ENCODE measurements at regions not wholly inside any gene's neighbourhood (a gene's known extent, or its start where the extent isn't known, plus 50 kb on each side); places are given as distances from the start of the nearest gene placed in this dataset.

GRCh38 chr13:111025310-111025709 lies 89.8 kb upstream of the ARHGEF7 start:
- Histone ChIP-seq H3K9me3 (ENCODE audit: control insufficient read depth in 1 of 2, low read length in 2 of 2) (peaks cover 6 to 22% of the 10 kb centered on the region in 2 donors), H3K27me3 (ENCODE audit: control insufficient read depth in 1 of 2, insufficient read depth in 2 of 2, low read length in 2 of 2) (no peaks in the 10 kb centered on the region), H3K27ac (ENCODE audit: low read depth, low read length) (no peak overlapping the region), H3K4me1 (ENCODE audit: control insufficient read depth in 1 of 2, insufficient read depth in 2 of 2, low read length in 2 of 2) (no peaks in the 10 kb centered on the region), H3K36me3 (ENCODE audit: control insufficient read depth in 1 of 2, insufficient read depth in 2 of 2, low read length in 2 of 2) (no peaks in the 10 kb centered on the region), H3K4me3 (ENCODE audit: low read depth in 1 of 2, low read length in 2 of 2) (no peak overlapping the region), H3K9ac (ENCODE audit: low read depth in 1 of 2, low read length in 2 of 2) (no peak overlapping the region)

- H3K9ac ChIP-seq (ENCODE audit: low read depth in 1 of 2, low read length in 2 of 2) = no peak overlapping the region
- peaks cover 11 to 25% of the 10 kb centered on the region in 2 donors for H3K9me3 ChIP-seq (ENCODE audit: control insufficient read depth in 1 of 2, low read length in 2 of 2)
- H3K4me1 ChIP-seq (ENCODE audit: control insufficient read depth in 1 of 2, insufficient read depth in 2 of 2, low read length in 2 of 2) = no peaks in the 10 kb centered on the region
- H3K27me3 ChIP-seq (ENCODE audit: control insufficient read depth in 1 of 2, insufficient read depth in 2 of 2, low read length in 2 of 2) = no peaks in the 10 kb centered on the region
- H3K27ac ChIP-seq (ENCODE audit: low read depth, low read length) = no peak overlapping the region
- H3K36me3 ChIP-seq (ENCODE audit: control insufficient read depth in 1 of 2, insufficient read depth in 2 of 2, low read length in 2 of 2) = no peaks in the 10 kb centered on the region
- no peak overlapping the region for H3K4me3 ChIP-seq (ENCODE audit: low read depth in 1 of 2, low read length in 2 of 2)
Observed at GRCh38 chr13:111022886-111023285, 92.2 kb upstream of the ARHGEF7 start.

- no peaks in the 10 kb centered on the region for H3K27me3 ChIP-seq (ENCODE audit: control insufficient read depth in 1 of 2, insufficient read depth in 2 of 2, low read length in 2 of 2)
- no peak overlapping the region for H3K27ac ChIP-seq (ENCODE audit: low read depth, low read length)
- H3K4me3 ChIP-seq (ENCODE audit: low read depth in 1 of 2, low read length in 2 of 2) = no peak overlapping the region
- peaks cover 11 to 25% of the 10 kb centered on the region in 2 donors for H3K9me3 ChIP-seq (ENCODE audit: control insufficient read depth in 1 of 2, low read length in 2 of 2)
- no peak overlapping the region for H3K9ac ChIP-seq (ENCODE audit: low read depth in 1 of 2, low read length in 2 of 2)
- no peaks in the 10 kb centered on the region for H3K4me1 ChIP-seq (ENCODE audit: control insufficient read depth in 1 of 2, insufficient read depth in 2 of 2, low read length in 2 of 2)
- H3K36me3 ChIP-seq (ENCODE audit: control insufficient read depth in 1 of 2, insufficient read depth in 2 of 2, low read length in 2 of 2) = no peaks in the 10 kb centered on the region
Observed at GRCh38 chr13:111022241-111022640, 92.9 kb upstream of the ARHGEF7 start.

- no peaks in the 10 kb centered on the region for H3K27me3 ChIP-seq (ENCODE audit: control insufficient read depth in 1 of 2, insufficient read depth in 2 of 2, low read length in 2 of 2)
- H3K9me3 ChIP-seq (ENCODE audit: control insufficient read depth in 1 of 2, low read length in 2 of 2) = peaks cover 11 to 25% of the 10 kb centered on the region in 2 donors
- H3K9ac ChIP-seq (ENCODE audit: low read depth in 1 of 2, low read length in 2 of 2) = no peak overlapping the region
- no peak overlapping the region for H3K4me3 ChIP-seq (ENCODE audit: low read depth in 1 of 2, low read length in 2 of 2)
- H3K4me1 ChIP-seq (ENCODE audit: control insufficient read depth in 1 of 2, insufficient read depth in 2 of 2, low read length in 2 of 2) = no peaks in the 10 kb centered on the region
- H3K36me3 ChIP-seq (ENCODE audit: control insufficient read depth in 1 of 2, insufficient read depth in 2 of 2, low read length in 2 of 2) = no peaks in the 10 kb centered on the region
- H3K27ac ChIP-seq (ENCODE audit: low read depth, low read length) = no peak overlapping the region
Observed at GRCh38 chr13:111021270-111021669, 93.8 kb upstream of the ARHGEF7 start.

- Histone ChIP-seq H3K36me3 (ENCODE audit: control insufficient read depth in 1 of 2, insufficient read depth in 2 of 2, low read length in 2 of 2) (no peaks in the 10 kb centered on the region), H3K27me3 (ENCODE audit: control insufficient read depth in 1 of 2, insufficient read depth in 2 of 2, low read length in 2 of 2) (no peaks in the 10 kb centered on the region), H3K9me3 (ENCODE audit: control insufficient read depth in 1 of 2, low read length in 2 of 2) (peaks cover 11 to 25% of the 10 kb centered on the region in 2 donors), H3K4me1 (ENCODE audit: control insufficient read depth in 1 of 2, insufficient read depth in 2 of 2, low read length in 2 of 2) (no peaks in the 10 kb centered on the region), H3K4me3 (ENCODE audit: low read depth in 1 of 2, low read length in 2 of 2) (no peak overlapping the region), H3K9ac (ENCODE audit: low read depth in 1 of 2, low read length in 2 of 2) (no peak overlapping the region), H3K27ac (ENCODE audit: low read depth, low read length) (no peak overlapping the region)
Observed at GRCh38 chr13:111020546-111020945, 94.6 kb upstream of the ARHGEF7 start.

- Histone ChIP-seq H3K27me3 (ENCODE audit: control insufficient read depth in 1 of 2, insufficient read depth in 2 of 2, low read length in 2 of 2) (no peaks in the 10 kb centered on the region), H3K9me3 (ENCODE audit: control insufficient read depth in 1 of 2, low read length in 2 of 2) (peaks cover 11 to 25% of the 10 kb centered on the region in 2 donors), H3K27ac (ENCODE audit: low read depth, low read length) (no peak overlapping the region), H3K36me3 (ENCODE audit: control insufficient read depth in 1 of 2, insufficient read depth in 2 of 2, low read length in 2 of 2) (no peaks in the 10 kb centered on the region), H3K4me1 (ENCODE audit: control insufficient read depth in 1 of 2, insufficient read depth in 2 of 2, low read length in 2 of 2) (no peaks in the 10 kb centered on the region), H3K9ac (ENCODE audit: low read depth in 1 of 2, low read length in 2 of 2) (no peak overlapping the region), H3K4me3 (ENCODE audit: low read depth in 1 of 2, low read length in 2 of 2) (no peak overlapping the region)
Observed at GRCh38 chr13:111020021-111020420, 95.1 kb upstream of the ARHGEF7 start.

GRCh38 chr13:111017755-111018459 lies 97.2 kb upstream of the ARHGEF7 start:
- Histone ChIP-seq H3K27me3 (ENCODE audit: control insufficient read depth in 1 of 2, insufficient read depth in 2 of 2, low read length in 2 of 2) (no peaks in the 10 kb centered on the region), H3K36me3 (ENCODE audit: control insufficient read depth in 1 of 2, insufficient read depth in 2 of 2, low read length in 2 of 2) (no peaks in the 10 kb centered on the region), H3K27ac (ENCODE audit: low read depth, low read length) (no peak overlapping the region), H3K4me3 (ENCODE audit: low read depth in 1 of 2, low read length in 2 of 2) (no peak overlapping the region), H3K9me3 (ENCODE audit: control insufficient read depth in 1 of 2, low read length in 2 of 2) (peaks cover 11 to 25% of the 10 kb centered on the region in 2 donors), H3K9ac (ENCODE audit: low read depth in 1 of 2, low read length in 2 of 2) (no peak overlapping the region), H3K4me1 (ENCODE audit: control insufficient read depth in 1 of 2, insufficient read depth in 2 of 2, low read length in 2 of 2) (no peaks in the 10 kb centered on the region)

- H3K4me1 ChIP-seq (ENCODE audit: control insufficient read depth in 1 of 2, insufficient read depth in 2 of 2, low read length in 2 of 2) = no peaks in the 10 kb centered on the region
- H3K27me3 ChIP-seq (ENCODE audit: control insufficient read depth in 1 of 2, insufficient read depth in 2 of 2, low read length in 2 of 2) = peaks cover 0 to 2% of the 10 kb centered on the region in 2 donors
- H3K36me3 ChIP-seq (ENCODE audit: control insufficient read depth in 1 of 2, insufficient read depth in 2 of 2, low read length in 2 of 2) = no peaks in the 10 kb centered on the region
- no peak overlapping the region for H3K4me3 ChIP-seq (ENCODE audit: low read depth in 1 of 2, low read length in 2 of 2)
- H3K9me3 ChIP-seq (ENCODE audit: control insufficient read depth in 1 of 2, low read length in 2 of 2) = no peaks in the 10 kb centered on the region
- no peak overlapping the region for H3K9ac ChIP-seq (ENCODE audit: low read depth in 1 of 2, low read length in 2 of 2)
- no peak overlapping the region for H3K27ac ChIP-seq (ENCODE audit: low read depth, low read length)
Observed at GRCh38 chr13:111013196-111013595, 98.3 kb upstream of the ANKRD10 start.

GRCh38 chr13:111011899-111012298 lies 97.0 kb upstream of the ANKRD10 start:
- H3K4me3 ChIP-seq (ENCODE audit: low read depth in 1 of 2, low read length in 2 of 2) = no peak overlapping the region
- no peaks in the 10 kb centered on the region for H3K9me3 ChIP-seq (ENCODE audit: control insufficient read depth in 1 of 2, low read length in 2 of 2)

GRCh38 chr13:111008351-111008750 lies 93.5 kb upstream of the ANKRD10 start:
- Histone ChIP-seq H3K27me3 (ENCODE audit: control insufficient read depth in 1 of 2, insufficient read depth in 2 of 2, low read length in 2 of 2) (peaks cover 0 to 2% of the 10 kb centered on the region in 2 donors), H3K36me3 (ENCODE audit: control insufficient read depth in 1 of 2, insufficient read depth in 2 of 2, low read length in 2 of 2) (no peaks in the 10 kb centered on the region), H3K4me1 (ENCODE audit: control insufficient read depth in 1 of 2, insufficient read depth in 2 of 2, low read length in 2 of 2) (peaks cover 0 to 9% of the 10 kb centered on the region in 2 donors), H3K27ac (ENCODE audit: low read depth, low read length) (no peak overlapping the region), H3K9ac (ENCODE audit: low read depth in 1 of 2, low read length in 2 of 2) (no peak overlapping the region), H3K4me3 (ENCODE audit: low read depth in 1 of 2, low read length in 2 of 2) (no peak overlapping the region), H3K9me3 (ENCODE audit: control insufficient read depth in 1 of 2, low read length in 2 of 2) (no peaks in the 10 kb centered on the region)

More at GRCh38 chr13:111011899-111012298, 97.0 kb upstream of the ANKRD10 start:
- H3K27me3 ChIP-seq (ENCODE audit: control insufficient read depth in 1 of 2, insufficient read depth in 2 of 2, low read length in 2 of 2) = peaks cover 0 to 2% of the 10 kb centered on the region in 2 donors
- peaks cover 0 to 3% of the 10 kb centered on the region in 2 donors for H3K4me1 ChIP-seq (ENCODE audit: control insufficient read depth in 1 of 2, insufficient read depth in 2 of 2, low read length in 2 of 2)
- H3K27ac ChIP-seq (ENCODE audit: low read depth, low read length) = no peak overlapping the region
- H3K9ac ChIP-seq (ENCODE audit: low read depth in 1 of 2, low read length in 2 of 2) = no peak overlapping the region
- no peaks in the 10 kb centered on the region for H3K36me3 ChIP-seq (ENCODE audit: control insufficient read depth in 1 of 2, insufficient read depth in 2 of 2, low read length in 2 of 2)
